Parathyroid adenoma (tissue), 2 donors: ENCODE measurements at regions not wholly inside any gene's neighbourhood (a gene's known extent, or its start where the extent isn't known, plus 50 kb on each side); places are given as distances from the start of the nearest gene placed in this dataset.

ENCODE experiments used
- H2AFZ ChIP-seq: fragments of 300-600 bp; sonication (generic); one replicate; pipeline ENCODE4 v1.7.0; 2017; ENCODE audit warnings: antibody characterized with exemption, mild to moderate bottlenecking
- H3K27ac ChIP-seq: fragments of 300-600 bp; sonication (generic); one replicate; pipeline ENCODE4 v1.7.0; 2017
- H3K27me3 ChIP-seq: fragments of 300-600 bp; sonication (generic); one replicate; pipeline ENCODE4 v1.7.0; 2017; ENCODE audit warnings: low read length; ENCODE audit not compliant: control insufficient read depth, insufficient read depth
- H3K36me3 ChIP-seq: fragments of 300-600 bp; sonication (generic); one replicate; pipeline ENCODE4 v1.7.0; 2017; ENCODE audit warnings: low read length; ENCODE audit not compliant: control insufficient read depth, insufficient read depth
- H3K4me1 ChIP-seq: fragments of 300-600 bp; sonication (generic); one replicate; pipeline ENCODE4 v1.7.0; 2017; ENCODE audit warnings: control low read depth
- H3K4me2 ChIP-seq: fragments of 300-600 bp; sonication (generic); one replicate; pipeline ENCODE4 v1.7.0; 2017; ENCODE audit warnings: low read length
- H3K4me3 ChIP-seq: fragments of 300-600 bp; sonication (generic); one replicate; pipeline ENCODE4 v1.7.0; 2017; ENCODE audit warnings: low read depth, low read length
- H3K79me2 ChIP-seq: fragments of 300-600 bp; sonication (generic); one replicate; pipeline ENCODE4 v1.7.0; 2017; ENCODE audit warnings: control low read depth
- H3K9ac ChIP-seq: fragments of 300-600 bp; sonication (generic); one replicate; pipeline ENCODE4 v1.7.0; 2017; ENCODE audit warnings: mild to moderate bottlenecking
- H3K9me3 ChIP-seq: fragments of 300-600 bp; sonication (generic); one replicate; pipeline ENCODE4 v1.7.0; 2017; ENCODE audit warnings: low read length; ENCODE audit not compliant: control insufficient read depth
- TF ChIP-seq, protein P1 (sequence below): fragments of 300-600 bp; sonication (generic); IDR thresholded peaks from one replicate; pipeline ENCODE4 v1.7.0; 2017; ENCODE audit warnings: antibody characterized with exemption, mild to moderate bottlenecking
- donor health status: primary hyperparathyroidism.

DNA sequence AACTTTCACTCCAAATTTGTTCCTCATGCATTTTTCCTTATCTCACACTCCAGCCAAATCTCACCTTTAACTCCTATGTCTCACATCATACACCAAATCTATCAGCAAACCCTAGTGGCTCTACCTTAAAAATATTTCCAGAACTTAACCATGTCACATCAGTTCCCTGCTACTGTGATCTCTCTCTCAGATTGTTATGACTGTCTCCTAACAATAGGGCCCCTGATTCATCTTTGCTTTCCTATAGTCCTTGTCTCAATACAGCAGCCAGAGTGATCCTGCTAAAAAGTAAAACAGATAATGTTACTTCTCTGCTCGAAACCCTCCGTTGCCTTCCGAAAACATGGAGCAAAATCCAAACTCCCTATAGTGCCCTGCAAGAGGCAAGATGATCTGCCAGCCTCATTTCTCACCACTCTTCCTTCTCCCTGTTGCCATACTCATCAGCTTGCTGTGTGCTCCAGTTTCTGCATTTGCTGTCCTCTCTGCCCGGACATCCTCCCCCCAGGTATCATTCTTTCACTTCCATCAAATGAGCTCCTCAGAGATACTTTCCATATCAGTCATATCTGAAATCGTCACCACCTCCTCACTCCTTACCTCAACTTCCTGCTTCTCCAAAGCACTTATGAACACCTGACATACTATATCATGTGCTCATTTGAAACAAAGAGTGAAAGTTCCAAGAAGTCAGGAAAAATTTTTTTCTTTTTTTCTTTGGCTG, 293.4 kb upstream of the NR3C2 start:
- Histone ChIP-seq H3K4me2 (no peak overlapping the region), H3K27me3 (no peaks in the 10 kb centered on the region), H2AFZ (no peak overlapping the region), H3K9me3 (no peaks in the 10 kb centered on the region), H3K79me2 (no peaks in the 10 kb centered on the region), H3K36me3 (no peaks in the 10 kb centered on the region), H3K4me3 (no peak overlapping the region), H3K27ac (no peak overlapping the region), H3K4me1 (no peaks in the 10 kb centered on the region), H3K9ac (no peak overlapping the region)
- TF ChIP-seq, protein P1, sequence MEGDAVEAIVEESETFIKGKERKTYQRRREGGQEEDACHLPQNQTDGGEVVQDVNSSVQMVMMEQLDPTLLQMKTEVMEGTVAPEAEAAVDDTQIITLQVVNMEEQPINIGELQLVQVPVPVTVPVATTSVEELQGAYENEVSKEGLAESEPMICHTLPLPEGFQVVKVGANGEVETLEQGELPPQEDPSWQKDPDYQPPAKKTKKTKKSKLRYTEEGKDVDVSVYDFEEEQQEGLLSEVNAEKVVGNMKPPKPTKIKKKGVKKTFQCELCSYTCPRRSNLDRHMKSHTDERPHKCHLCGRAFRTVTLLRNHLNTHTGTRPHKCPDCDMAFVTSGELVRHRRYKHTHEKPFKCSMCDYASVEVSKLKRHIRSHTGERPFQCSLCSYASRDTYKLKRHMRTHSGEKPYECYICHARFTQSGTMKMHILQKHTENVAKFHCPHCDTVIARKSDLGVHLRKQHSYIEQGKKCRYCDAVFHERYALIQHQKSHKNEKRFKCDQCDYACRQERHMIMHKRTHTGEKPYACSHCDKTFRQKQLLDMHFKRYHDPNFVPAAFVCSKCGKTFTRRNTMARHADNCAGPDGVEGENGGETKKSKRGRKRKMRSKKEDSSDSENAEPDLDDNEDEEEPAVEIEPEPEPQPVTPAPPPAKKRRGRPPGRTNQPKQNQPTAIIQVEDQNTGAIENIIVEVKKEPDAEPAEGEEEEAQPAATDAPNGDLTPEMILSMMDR: no peak

DNA sequence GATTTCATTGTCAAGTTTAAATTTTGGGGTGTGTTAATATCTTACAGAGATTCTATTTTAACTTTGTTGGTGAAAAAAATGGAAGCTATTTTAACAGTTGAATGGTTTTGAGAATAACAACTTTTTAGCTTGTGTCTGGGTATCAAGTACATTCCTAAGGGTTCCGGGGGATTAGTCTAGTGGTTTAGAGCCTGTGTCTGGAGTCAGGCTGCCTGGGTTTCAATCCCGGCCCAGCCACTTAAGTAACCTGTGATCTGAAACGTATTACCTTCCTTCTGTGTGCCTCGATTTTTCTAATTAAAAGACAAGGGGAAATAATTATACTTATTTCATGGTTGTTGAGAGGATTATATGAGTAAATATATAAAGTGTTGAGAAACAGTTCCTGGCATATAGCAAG, 288.6 kb upstream of the NR3C2 start:
- Histone ChIP-seq H3K4me3 (no peak overlapping the region), H3K27ac (no peak overlapping the region), H3K27me3 (no peaks in the 10 kb centered on the region), H3K79me2 (no peaks in the 10 kb centered on the region), H3K4me2 (no peak overlapping the region), H3K4me1 (no peaks in the 10 kb centered on the region), H2AFZ (no peak overlapping the region), H3K36me3 (no peaks in the 10 kb centered on the region), H3K9ac (no peak overlapping the region), H3K9me3 (no peaks in the 10 kb centered on the region)
- TF ChIP-seq, protein P1: no peak

DNA sequence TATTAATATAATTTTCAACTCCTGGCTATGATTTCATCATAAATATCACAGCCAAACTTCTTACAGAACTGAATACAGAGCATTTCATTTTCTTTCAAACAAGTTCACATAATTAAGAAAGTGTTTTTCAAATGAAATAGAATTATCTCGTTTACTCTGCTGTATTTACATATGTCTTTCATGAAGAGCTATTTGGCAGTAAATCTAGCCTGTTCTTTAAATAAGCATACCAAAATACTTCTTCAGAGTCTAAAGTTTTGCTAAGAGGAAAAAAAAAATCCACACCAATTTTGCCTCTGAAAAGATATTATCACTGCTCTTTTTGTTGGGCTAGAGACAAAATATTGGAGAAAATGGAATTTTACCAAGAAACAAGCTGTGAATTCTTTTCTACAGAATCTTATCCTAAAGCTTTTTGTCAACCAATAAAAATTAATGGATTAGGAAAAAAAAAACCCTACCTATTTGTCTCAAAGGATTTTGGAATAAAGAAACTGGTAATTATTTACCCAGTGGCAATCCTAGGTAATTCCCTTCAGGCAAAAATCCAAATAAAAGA, 287.9 kb upstream of the NR3C2 start:
- H3K27me3 ChIP-seq: no peaks in the 10 kb centered on the region
- no peak overlapping the region for H3K27ac ChIP-seq
- no peak overlapping the region for H3K4me3 ChIP-seq
- H3K4me2 ChIP-seq: no peak overlapping the region
- H2AFZ ChIP-seq: no peak overlapping the region
- no peaks in the 10 kb centered on the region for H3K79me2 ChIP-seq
- no peaks in the 10 kb centered on the region for H3K36me3 ChIP-seq
- TF ChIP-seq, protein P1: no peak
- H3K9me3 ChIP-seq: peaks cover under 1% of the 10 kb centered on the region
- no peaks in the 10 kb centered on the region for H3K4me1 ChIP-seq
- H3K9ac ChIP-seq: no peak overlapping the region

DNA sequence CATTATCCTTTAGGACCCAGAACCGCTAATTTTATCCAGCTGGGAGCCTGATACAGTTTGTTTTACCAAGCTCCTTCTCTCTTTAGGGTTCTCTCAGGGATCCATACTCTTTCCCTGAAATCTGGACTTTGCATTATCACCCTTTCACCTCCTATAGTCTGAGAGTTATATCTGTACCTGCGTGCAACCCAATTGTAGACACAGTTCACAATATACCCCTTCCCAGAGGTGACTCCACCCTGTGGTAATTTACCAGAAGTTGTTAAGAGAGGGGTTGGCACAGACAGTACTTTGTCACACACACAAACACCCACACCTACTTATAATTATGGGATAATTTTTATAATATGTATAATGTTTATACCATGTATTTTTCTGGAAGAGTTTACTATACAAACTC, 275.8 kb upstream of the NR3C2 start:
- Histone ChIP-seq H3K36me3 (no peaks in the 10 kb centered on the region), H3K27ac (no peak overlapping the region), H3K79me2 (no peaks in the 10 kb centered on the region), H3K27me3 (no peaks in the 10 kb centered on the region), H3K9ac (no peak overlapping the region), H3K4me2 (no peak overlapping the region), H2AFZ (no peak overlapping the region), H3K4me3 (no peak overlapping the region), H3K4me1 (no peaks in the 10 kb centered on the region), H3K9me3 (no peaks in the 10 kb centered on the region)
- TF ChIP-seq, protein P1: no peak
